UCSD-AML1 (cell line): ENCODE measurements at regions not wholly inside any gene's neighbourhood (a gene's known extent, or its start where the extent isn't known, plus 50 kb on each side); places are given as distances from the start of the nearest gene placed in this dataset.

Experiments used
- DNase-seq: peaks from one replicate; lab custom pipeline; 2025; ENCODE audit not compliant: unreplicated experiment; lab: John Stamatoyannopoulos, UW

GRCh38 chr10:105989995-105990394, 1174.5 kb downstream of the SORCS1 start:
- DNase-seq = no peak

GRCh38 chr10:105988848-105989247, 1175.7 kb downstream of the SORCS1 start:
- no peak for DNase-seq

GRCh38 chr10:105986912-105987635, 1177.4 kb downstream of the SORCS1 start:
- DNase-seq = no peak

- no peak for DNase-seq
Measured at GRCh38 chr10:105986486-105986885, 1178.0 kb downstream of the SORCS1 start.

- DNase-seq = no peak
Measured at GRCh38 chr10:105982735-105983134, 1181.8 kb downstream of the SORCS1 start.

GRCh38 chr10:105981679-105982078, 1182.8 kb downstream of the SORCS1 start:
- DNase-seq = no peak

GRCh38 chr10:105974803-105975456, 1189.6 kb downstream of the SORCS1 start:
- no peak for DNase-seq

GRCh38 chr10:105973902-105974301, 1190.6 kb downstream of the SORCS1 start:
- DNase-seq = no peak

- no peak for DNase-seq
Measured at GRCh38 chr10:105973360-105973759, 1191.1 kb downstream of the SORCS1 start.

- no peak for DNase-seq
Measured at GRCh38 chr10:105971460-105971859, 1193.0 kb downstream of the SORCS1 start.

- no peak for DNase-seq
Measured at GRCh38 chr10:105969884-105970377, 1194.6 kb downstream of the SORCS1 start.

- no peak for DNase-seq
Measured at GRCh38 chr10:105968666-105969065, 1195.8 kb downstream of the SORCS1 start.

- no peak for DNase-seq
Measured at GRCh38 chr10:105967256-105967655, 1197.2 kb downstream of the SORCS1 start.

GRCh38 chr10:105965141-105965540, 1199.4 kb downstream of the SORCS1 start:
- no peak for DNase-seq

- no peak for DNase-seq
Measured at GRCh38 chr10:105964009-105964408, 1200.5 kb downstream of the SORCS1 start.

GRCh38 chr10:105963334-105963884, 1201.1 kb downstream of the SORCS1 start:
- no peak for DNase-seq

GRCh38 chr10:105956550-105956949, 1208.0 kb downstream of the SORCS1 start:
- DNase-seq = no peak

- DNase-seq = no peak
Measured at GRCh38 chr10:105953861-105954260, 1210.6 kb downstream of the SORCS1 start.

GRCh38 chr10:105953056-105953455, 1211.5 kb downstream of the SORCS1 start:
- DNase-seq = no peak

- DNase-seq = no peak
Measured at GRCh38 chr10:105952153-105952552, 1212.4 kb downstream of the SORCS1 start.

- DNase-seq = peak; percentile 8
Measured at GRCh38 chr10:105950410-105950809, 1214.1 kb downstream of the SORCS1 start.

GRCh38 chr10:105949721-105950120, 1214.8 kb downstream of the SORCS1 start:
- no peak for DNase-seq
